Esophagus mucosa (tissue), 1 donor: ENCODE measurements at regions not wholly inside any gene's neighbourhood (a gene's known extent, or its start where the extent isn't known, plus 50 kb on each side); places are given as distances from the start of the nearest gene placed in this dataset.
"Not testable (repeated sequence)": the region's sequence is repeated elsewhere in the genome, so short reads cannot be mapped to it uniquely, and the experiment has no call there.

Experiments used
- ATAC-seq: fragments of 200-7000 bp; cut with Tn5 transposase; one replicate; pipeline ENCODE4 v1.9.1; 2020
- donor health status: DM: yes; HTN: yes; CAD: no.

- no peak for ATAC-seq
These were observed 204.3 kb downstream of the DMRTA1 start for GRCh38 chr9:22650946-22651345.

- ATAC-seq, result no peak
These were observed 208.2 kb downstream of the DMRTA1 start for GRCh38 chr9:22654833-22655232.

GRCh38 chr9:22657713-22658112, 211.1 kb downstream of the DMRTA1 start:
- ATAC-seq, result no peak

- not testable (repeated sequence) for ATAC-seq
These were observed 211.9 kb downstream of the DMRTA1 start for GRCh38 chr9:22658484-22658883.

GRCh38 chr9:22682536-22682935, 235.9 kb downstream of the DMRTA1 start:
- no peak for ATAC-seq

- ATAC-seq, result no peak
These were observed 236.5 kb downstream of the DMRTA1 start for GRCh38 chr9:22682961-22683699.

GRCh38 chr9:22683700-22684075, 237.1 kb downstream of the DMRTA1 start:
- ATAC-seq, result no peak

GRCh38 chr9:22693156-22693555, 246.5 kb downstream of the DMRTA1 start:
- ATAC-seq, result no peak

GRCh38 chr9:22700171-22700570, 253.5 kb downstream of the DMRTA1 start:
- ATAC-seq, result no peak

GRCh38 chr9:22718653-22719052, 272.0 kb downstream of the DMRTA1 start:
- no peak for ATAC-seq

- no peak for ATAC-seq
These were observed 275.9 kb downstream of the DMRTA1 start for GRCh38 chr9:22722492-22722891.

GRCh38 chr9:22731786-22732185, 285.2 kb downstream of the DMRTA1 start:
- ATAC-seq, result no peak

- no peak for ATAC-seq
These were observed 293.1 kb downstream of the DMRTA1 start for GRCh38 chr9:22739712-22740111.

- no peak for ATAC-seq
These were observed 294.2 kb downstream of the DMRTA1 start for GRCh38 chr9:22740781-22741180.

GRCh38 chr9:22742401-22742800, 295.8 kb downstream of the DMRTA1 start:
- no peak for ATAC-seq

GRCh38 chr9:22773501-22774220, 327.0 kb downstream of the DMRTA1 start:
- ATAC-seq, result no peak

GRCh38 chr9:22790329-22790728, 343.7 kb downstream of the DMRTA1 start:
- ATAC-seq, result no peak

GRCh38 chr9:22808876-22809275, 362.3 kb downstream of the DMRTA1 start:
- no peak for ATAC-seq

- no peak for ATAC-seq
These were observed 362.7 kb downstream of the DMRTA1 start for GRCh38 chr9:22809371-22809770.

- ATAC-seq, result no peak
These were observed 366.9 kb downstream of the DMRTA1 start for GRCh38 chr9:22813529-22813928.

GRCh38 chr9:22815246-22815645, 368.6 kb downstream of the DMRTA1 start:
- ATAC-seq, result no peak

- ATAC-seq, result no peak
These were observed 370.6 kb downstream of the DMRTA1 start for GRCh38 chr9:22817181-22817580.

- ATAC-seq, result no peak
These were observed 382.6 kb downstream of the DMRTA1 start for GRCh38 chr9:22829236-22829635.

- no peak for ATAC-seq
These were observed 391.6 kb downstream of the DMRTA1 start for GRCh38 chr9:22838266-22838665.
